Endothelial cell of umbilical vein (primary cell): ENCODE measurements at regions not wholly inside any gene's neighbourhood (a gene's known extent, or its start where the extent isn't known, plus 50 kb on each side); places are given as distances from the start of the nearest gene placed in this dataset.

Experiments used
- BruUV-seq: library from RNA; stranded (reverse); fragments of 400-500 nt; replicated peaks from 2 replicates; lab custom pipeline; 2021; lab: Mats Ljungman, UMichigan
- CTCF ChIA-PET: fragments of 300-600, 350-600 bp; sonication (Branson Sonifier 250); formaldehyde crosslinking; loops from one replicate; lab custom pipeline; 2021; ENCODE audit warnings: antibody characterized with exemption, inconsistent platforms; lab: Charles Lee
- POLR2A ChIA-PET: fragments of 300-600, 350-600 bp; sonication (Branson Sonifier 250); formaldehyde crosslinking; loops from one replicate; lab custom pipeline; 2021; ENCODE audit warnings: antibody characterized with exemption, inconsistent platforms; lab: Charles Lee
- DNase-seq: peaks from one replicate; pipeline ENCODE4 v3.0.0-alpha.2; 2011; ENCODE audit warnings: low read depth, low spot score
- FAIRE-seq: peaks from 2 replicates; lab custom pipeline; 2011; peaks lifted over from hg19 to GRCh38; lab: Jason Lieb, UNC
- H2AFZ ChIP-seq: 2 replicates; pipeline ENCODE4 v1.6.0; 2012; ENCODE audit warnings: low read depth, low read length, control low read depth, inconsistent platforms
- H3K27ac ChIP-seq: 2 replicates; pipeline ENCODE4 v1.5.1; 2011; ENCODE audit warnings: low read depth, mild to moderate bottlenecking, control low read depth, low read length, moderate library complexity; ENCODE audit not compliant: insufficient read depth
- H3K27me3 ChIP-seq, 2 experiments: 2 replicates each; pipeline versions ENCODE4 v1.6.0 to v1.6.1; 2011; ENCODE audit warnings: low read length in 2 of 2, mixed read lengths in 1 of 2; ENCODE audit not compliant: control insufficient read depth in 2 of 2, insufficient read depth in 2 of 2
- H3K36me3 ChIP-seq, 2 experiments: 2 replicates in 1 of 2; 3 replicates in 1 of 2; pipeline ENCODE4 v1.5.1; 2011; ENCODE audit warnings: low read length in 2 of 2, mild to moderate bottlenecking in 1 of 2, moderate library complexity in 1 of 2; ENCODE audit not compliant: control insufficient read depth in 2 of 2, insufficient read depth in 2 of 2; ENCODE audit errors: extremely low read depth in 1 of 2
- H3K4me1 ChIP-seq: 3 replicates; pipeline ENCODE4 v1.5.1; 2011; ENCODE audit warnings: mild to moderate bottlenecking, low read length; ENCODE audit not compliant: control insufficient read depth, insufficient read depth; ENCODE audit errors: extremely low read depth
- H3K4me2 ChIP-seq: 2 replicates; pipeline ENCODE4 v1.6.1; 2011; ENCODE audit warnings: low read length, control low read depth, mixed read lengths; ENCODE audit not compliant: insufficient read depth
- H3K4me3 ChIP-seq, 3 experiments: fragments of 200-600 bp in 1 of 3; sonication (generic), shearing (Covaris generic) in 1 of 3; replicated peaks in 1 of 3; 2 replicates each; pipeline ENCODE4 v1.5.1; 2011 to 2016; ENCODE audit warnings: control low read depth in 3 of 3, low read length in 3 of 3, mild to moderate bottlenecking in 2 of 3, inconsistent platforms in 1 of 3, low read depth in 1 of 3, moderate library complexity in 1 of 3; ENCODE audit not compliant: insufficient read depth in 1 of 3
- H3K79me2 ChIP-seq: 2 replicates; pipeline ENCODE4 v1.6.0; 2012; ENCODE audit warnings: low read length, inconsistent platforms; ENCODE audit not compliant: control insufficient read depth, insufficient read depth
- H3K9ac ChIP-seq: replicated peaks from 2 replicates; pipeline ENCODE3; 2011; ENCODE audit warnings: low read length, control low read depth; ENCODE audit not compliant: insufficient read depth; ENCODE audit errors: extremely low read depth
- H3K9me1 ChIP-seq: replicated peaks from 3 replicates; pipeline ENCODE4 v1.6.0; 2011; ENCODE audit warnings: mild to moderate bottlenecking, low read length; ENCODE audit not compliant: control insufficient read depth, insufficient read depth; ENCODE audit errors: extremely low read depth
- H3K9me3 ChIP-seq: replicated peaks from 2 replicates; pipeline ENCODE4 v1.5.1; 2012; ENCODE audit warnings: low read length, inconsistent platforms; ENCODE audit not compliant: control insufficient read depth, insufficient read depth
- H4K20me1 ChIP-seq: replicated peaks from 2 replicates; pipeline ENCODE3; 2011; ENCODE audit warnings: mild to moderate bottlenecking, low read length; ENCODE audit not compliant: control insufficient read depth, insufficient read depth; ENCODE audit errors: extremely low read depth
- CTCF ChIP-seq, 2 donors: IDR thresholded peaks; 1 replicate in 1 of 2; 2 replicates in 1 of 2; pipeline ENCODE4 v1.5.1; 2011; ENCODE audit warnings: low read length in 2 of 2, mild to moderate bottlenecking in 2 of 2, moderate library complexity in 2 of 2, control low read depth in 1 of 2, inconsistent platforms in 1 of 2, low read depth in 1 of 2; ENCODE audit not compliant: insufficient read depth in 1 of 2; ENCODE audit errors: extremely low read depth in 1 of 2
- EZH2 ChIP-seq: IDR thresholded peaks from 2 replicates; pipeline ENCODE4 v1.6.1; 2012; ENCODE audit warnings: borderline replicate concordance, low read depth, mild to moderate bottlenecking, moderate library complexity, low read length, inconsistent platforms; ENCODE audit not compliant: severe bottlenecking
- FOS ChIP-seq: IDR thresholded peaks from 2 replicates; pipeline ENCODE4 v1.6.1; 2011; ENCODE audit warnings: mild to moderate bottlenecking, low read length, moderate library complexity, borderline replicate concordance; ENCODE audit not compliant: insufficient read depth
- GATA2 ChIP-seq: IDR thresholded peaks from 2 replicates; pipeline ENCODE4 v1.7.0; 2011; ENCODE audit warnings: low read depth, mild to moderate bottlenecking, moderate library complexity, mixed read lengths, low read length; ENCODE audit not compliant: insufficient read length, insufficient read depth
- JUN ChIP-seq: IDR thresholded peaks from 2 replicates; pipeline ENCODE4 v1.6.1; 2011; ENCODE audit warnings: borderline replicate concordance, low read depth; ENCODE audit not compliant: insufficient read length, insufficient read depth
- MYC ChIP-seq: IDR thresholded peaks from one replicate; pipeline ENCODE4 v1.6.1; 2011; ENCODE audit warnings: mild to moderate bottlenecking, low read depth, low read length
- POLR2A ChIP-seq: IDR thresholded peaks from 2 replicates; pipeline ENCODE4 v1.6.1; 2012; ENCODE audit warnings: low read depth, mild to moderate bottlenecking, control low read depth, low read length
- POLR2AphosphoS5 ChIP-seq: IDR thresholded peaks from 2 replicates; pipeline ENCODE4 v1.6.1; 2012; ENCODE audit warnings: low read depth, mild to moderate bottlenecking, control low read depth, low read length, moderate library complexity; ENCODE audit not compliant: insufficient read depth
- dilution Hi-C: fragments of 300-500 bp; cut with MboI; formaldehyde crosslinking; loops from one replicate; pipeline ENCODE4 v1.15.0; 2019; ENCODE audit warnings: low sequenced_read_pairs; ENCODE audit not compliant: extremely low pct_ligation_motif_present
- intact Hi-C: fragments of 100-400 bp; cut with micrococcal nuclease; formaldehyde crosslinking; loops from one replicate; pipeline ENCODE4 v1.10.0; 2022
- TF ChIP-seq, protein P1 (sequence below): IDR thresholded peaks from 2 replicates; pipeline ENCODE4 v1.6.1; 2011; ENCODE audit not compliant: insufficient read depth, insufficient read length

- Histone ChIP-seq H3K36me3 (no peaks in the 10 kb centered on the region), H4K20me1 (no peaks in the 10 kb centered on the region), H3K4me1 (peaks cover 8% of the 10 kb centered on the region), H3K4me3 (no peak overlapping the region), H2AFZ (no peak overlapping the region), H3K79me2 (no peaks in the 10 kb centered on the region), H3K9ac (no peak overlapping the region), H3K9me1 (no peaks in the 10 kb centered on the region), H3K27me3 (no peaks in the 10 kb centered on the region), H3K9me3 (no peaks in the 10 kb centered on the region), H3K4me2 (no peak overlapping the region), H3K27ac (no peak overlapping the region)
- POLR2A ChIA-PET = no interaction called here
- TF ChIP-seq GATA2 = no peak
- TF ChIP-seq JUN = peak; percentile 26
- BruUV-seq = no TSS peak
- dilution Hi-C loops = no loop called here
- intact Hi-C loops = loop anchor here (1.0 to 5.0 kb wide), 2 partner anchors 120 to 339 kb away; no protein-coding TSS in a partner anchor
- CTCF ChIA-PET = interaction anchor here (0.8 to 1.5 kb wide), 3 partner anchors 22 to 123 kb away, joined by 3 to 4 read pairs (median 4); no protein-coding TSS in a partner anchor
- FAIRE-seq (peak; percentile 55), DNase-seq (peak; percentile 67)
Measured at GRCh38 chr20:7736336-7736735, 203.9 kb downstream of the HAO1 start.

GRCh38 chr20:7741866-7742265 is 198.4 kb downstream of the HAO1 start:
- Histone ChIP-seq H2AFZ (no peak overlapping the region), H3K27ac (no peak overlapping the region), H3K79me2 (no peaks in the 10 kb centered on the region), H3K4me3 (no peak overlapping the region), H4K20me1 (no peaks in the 10 kb centered on the region), H3K4me1 (peaks cover 9% of the 10 kb centered on the region), H3K9me3 (no peaks in the 10 kb centered on the region), H3K9me1 (no peaks in the 10 kb centered on the region), H3K4me2 (no peak overlapping the region), H3K9ac (no peak overlapping the region), H3K36me3 (no peaks in the 10 kb centered on the region), H3K27me3 (no peaks in the 10 kb centered on the region)
- FAIRE-seq (no peak), DNase-seq (peak; percentile 42)
- dilution Hi-C loops (no loop called here), intact Hi-C loops (loop anchor here (1.0 to 5.0 kb wide), 2 partner anchors 75 to 114 kb away; no protein-coding TSS in a partner anchor)
- no TSS peak for BruUV-seq
- TF ChIP-seq, protein P1, sequence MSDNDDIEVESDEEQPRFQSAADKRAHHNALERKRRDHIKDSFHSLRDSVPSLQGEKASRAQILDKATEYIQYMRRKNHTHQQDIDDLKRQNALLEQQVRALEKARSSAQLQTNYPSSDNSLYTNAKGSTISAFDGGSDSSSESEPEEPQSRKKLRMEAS = no peak
- TF ChIP-seq GATA2 (no peak), JUN (no peak), POLR2A (no peak), EZH2 (no peak), FOS (no peak), POLR2AphosphoS5 (no peak), CTCF (IDR thresholded peaks at IDR 0.05; ENCODE audit: extremely low read depth in 1 of 2, insufficient read depth in 1 of 2, low read depth in 1 of 2, low read length in 2 of 2) (no peak), MYC (no peak)
- POLR2A ChIA-PET = interaction anchor here (0.5 to 0.9 kb wide), 2 partner anchors 9 to 40 kb away, joined by 4 to 6 read pairs; no protein-coding TSS in a partner anchor
- CTCF ChIA-PET = interaction anchor here (0.6 to 1.8 kb wide), 8 partner anchors 24 to 1159 kb away, joined by 3 to 6 read pairs (median 4); no protein-coding TSS in a partner anchor
